ENCODE measurements at regions not wholly inside any gene's neighbourhood (a gene's known extent, or its start where the extent isn't known, plus 50 kb on each side); places are given as distances from the start of the nearest gene placed in this dataset.

- Histone ChIP-seq H3K9ac (ENCODE audit: low read length) (no peak overlapping the region), H3K4me1 (ENCODE audit: insufficient read depth, low read length) (no peaks in the 10 kb centered on the region), H3K79me2 (ENCODE audit: insufficient read depth, low read length) (no peaks in the 10 kb centered on the region), H3K4me2 (ENCODE audit: low read length) (no peak overlapping the region), H4K20me1 (ENCODE audit: insufficient read depth, low read length) (no peaks in the 10 kb centered on the region), H3K4me3 (ENCODE audit: insufficient read depth, low read depth, low read length) (no peak overlapping the region), H2AFZ (ENCODE audit: low read depth, low read length) (no peak overlapping the region), H3K27ac (ENCODE audit: low read depth, low read length) (no peak overlapping the region), H3K9me3 (ENCODE audit: insufficient read depth, low read depth, low read length) (no peaks in the 10 kb centered on the region), H3K36me3 (ENCODE audit: insufficient read depth, low read length) (no peaks in the 10 kb centered on the region), H3K27me3 (ENCODE audit: insufficient read depth, low read length) (no peaks in the 10 kb centered on the region)
- DNase-seq (ENCODE audit: low read depth) (no peak), FAIRE-seq (peak; percentile 39)
- Mint-ChIP-seq H3K36me3 (ENCODE audit: low read depth, unreplicated experiment) (no peaks in the 10 kb centered on the region), H3K4me1 (ENCODE audit: low read depth, unreplicated experiment) (peaks cover 8% of the 10 kb centered on the region), H3K4me3 (ENCODE audit: unreplicated experiment) (no peak overlapping the region), H3K27ac (ENCODE audit: unreplicated experiment) (no peak overlapping the region), H3K27me3 (ENCODE audit: low read depth, unreplicated experiment) (peaks cover 2% of the 10 kb centered on the region), H3K9me3 (ENCODE audit: unreplicated experiment) (no peaks in the 10 kb centered on the region)
- no peak for TF ChIP-seq CTCF (IDR thresholded peaks at IDR 0.05; ENCODE audit: insufficient read depth, low read depth, low read length)
- no peak for TF ChIP-seq EZH2 (IDR thresholded peaks at IDR 0.05; ENCODE audit: insufficient read depth, low read length)
Measured at GRCh38 chr6:12391472-12391871, 101.3 kb downstream of the EDN1 start.

GRCh38 chr6:12392490-12392889, 102.3 kb downstream of the EDN1 start:
- Histone ChIP-seq H4K20me1 (ENCODE audit: insufficient read depth, low read length) (no peaks in the 10 kb centered on the region), H3K9ac (ENCODE audit: low read length) (no peak overlapping the region), H3K27ac (ENCODE audit: low read depth, low read length) (no peak overlapping the region), H2AFZ (ENCODE audit: low read depth, low read length) (no peak overlapping the region), H3K9me3 (ENCODE audit: insufficient read depth, low read depth, low read length) (no peaks in the 10 kb centered on the region), H3K79me2 (ENCODE audit: insufficient read depth, low read length) (no peaks in the 10 kb centered on the region), H3K27me3 (ENCODE audit: insufficient read depth, low read length) (no peaks in the 10 kb centered on the region), H3K4me2 (ENCODE audit: low read length) (no peak overlapping the region), H3K36me3 (ENCODE audit: insufficient read depth, low read length) (no peaks in the 10 kb centered on the region), H3K4me3 (ENCODE audit: insufficient read depth, low read depth, low read length) (no peak overlapping the region), H3K4me1 (ENCODE audit: insufficient read depth, low read length) (no peaks in the 10 kb centered on the region)
- TF ChIP-seq CTCF (IDR thresholded peaks at IDR 0.05; ENCODE audit: insufficient read depth, low read depth, low read length) = no peak
- no peak for TF ChIP-seq EZH2 (IDR thresholded peaks at IDR 0.05; ENCODE audit: insufficient read depth, low read length)
- DNase-seq (ENCODE audit: low read depth) (peak; percentile 11), FAIRE-seq (peak; percentile 73)
- Mint-ChIP-seq H3K36me3 (ENCODE audit: low read depth, unreplicated experiment) (no peaks in the 10 kb centered on the region), H3K27ac (ENCODE audit: unreplicated experiment) (no peak overlapping the region), H3K9me3 (ENCODE audit: unreplicated experiment) (no peaks in the 10 kb centered on the region), H3K4me3 (ENCODE audit: unreplicated experiment) (no peak overlapping the region), H3K27me3 (ENCODE audit: low read depth, unreplicated experiment) (peaks cover 2% of the 10 kb centered on the region), H3K4me1 (ENCODE audit: low read depth, unreplicated experiment) (no peaks in the 10 kb centered on the region)

- Histone ChIP-seq H3K79me2 (ENCODE audit: insufficient read depth, low read length) (no peaks in the 10 kb centered on the region), H3K4me1 (ENCODE audit: insufficient read depth, low read length) (no peaks in the 10 kb centered on the region), H3K4me2 (ENCODE audit: low read length) (no peak overlapping the region), H3K9ac (ENCODE audit: low read length) (no peak overlapping the region), H3K27me3 (ENCODE audit: insufficient read depth, low read length) (no peaks in the 10 kb centered on the region), H2AFZ (ENCODE audit: low read depth, low read length) (no peak overlapping the region), H3K27ac (ENCODE audit: low read depth, low read length) (no peak overlapping the region), H4K20me1 (ENCODE audit: insufficient read depth, low read length) (no peaks in the 10 kb centered on the region), H3K36me3 (ENCODE audit: insufficient read depth, low read length) (no peaks in the 10 kb centered on the region), H3K4me3 (ENCODE audit: insufficient read depth, low read depth, low read length) (no peak overlapping the region), H3K9me3 (ENCODE audit: insufficient read depth, low read depth, low read length) (no peaks in the 10 kb centered on the region)
- Mint-ChIP-seq H3K9me3 (ENCODE audit: unreplicated experiment) (no peaks in the 10 kb centered on the region), H3K4me3 (ENCODE audit: unreplicated experiment) (no peak overlapping the region), H3K27me3 (ENCODE audit: low read depth, unreplicated experiment) (peaks cover 2% of the 10 kb centered on the region), H3K36me3 (ENCODE audit: low read depth, unreplicated experiment) (no peaks in the 10 kb centered on the region), H3K27ac (ENCODE audit: unreplicated experiment) (no peak overlapping the region), H3K4me1 (ENCODE audit: low read depth, unreplicated experiment) (no peaks in the 10 kb centered on the region)
- FAIRE-seq (peak; percentile 50), DNase-seq (ENCODE audit: low read depth) (no peak)
- no peak for TF ChIP-seq CTCF (IDR thresholded peaks at IDR 0.05; ENCODE audit: insufficient read depth, low read depth, low read length)
- no peak for TF ChIP-seq EZH2 (IDR thresholded peaks at IDR 0.05; ENCODE audit: insufficient read depth, low read length)
Measured at GRCh38 chr6:12393100-12393499, 102.9 kb downstream of the EDN1 start.

All from astrocyte (in vitro differentiated cells and primary cell).